ENCODE measurements at regions not wholly inside any gene's neighbourhood (a gene's known extent, or its start where the extent isn't known, plus 50 kb on each side); places are given as distances from the start of the nearest gene placed in this dataset.

- ChIA-PET POLR2A (no interaction called here), CTCF (no interaction called here)
- Histone ChIP-seq H3K4me2 (no peak overlapping the region), H3K4me3 (no peak overlapping the region), H3K9me3 (no peaks in the 10 kb centered on the region), H3K27ac (no peak overlapping the region), H3K4me1 (no peaks in the 10 kb centered on the region)
- TF ChIP-seq USF2 (IDR thresholded peaks at IDR 0.05) (no peak), RARB (CRISPR knock-in tag; IDR thresholded peaks at IDR 0.05) (no peak), ZNF302 (CRISPR knock-in tag; IDR thresholded peaks at IDR 0.05) (no peak), E2F6 (IDR thresholded peaks at IDR 0.05; ENCODE audit: borderline replicate concordance, low read depth) (no peak), JUNB (IDR thresholded peaks at IDR 0.05) (no peak), GATA3 (IDR thresholded peaks at IDR 0.05; ENCODE audit: borderline replicate concordance) (no peak), CTCF (IDR thresholded peaks at IDR 0.05) (no peak), REST (IDR thresholded peaks at IDR 0.05) (no peak), JUN (IDR thresholded peaks at IDR 0.05) (no peak), RAD21 (conservative IDR thresholded peaks at IDR 0.05 in 1 of 2, IDR thresholded peaks at IDR 0.05 in 1 of 2) (no peak), HDAC2 (IDR thresholded peaks at IDR 0.05) (no peak), ZSCAN20 (CRISPR knock-in tag; IDR thresholded peaks at IDR 0.05) (no peak), EHMT2 (IDR thresholded peaks at IDR 0.05; ENCODE audit: low read depth) (no peak), BCL3 (IDR thresholded peaks at IDR 0.05) (no peak), ATOH8 (CRISPR knock-in tag; IDR thresholded peaks at IDR 0.05; ENCODE audit: low read depth) (no peak), ZFP36 (IDR thresholded peaks at IDR 0.05; ENCODE audit: borderline replicate concordance, partially characterized antibody) (no peak), PBX3 (IDR thresholded peaks at IDR 0.05) (no peak), TFCP2L1 (CRISPR knock-in tag; IDR thresholded peaks at IDR 0.05) (no peak)
- DNase-seq (ENCODE audit: low read depth in 1 of 2, low spot score in 1 of 2) (no peak), ATAC-seq (no peak), FAIRE-seq (no peak)
- 2% methylated on average over 2 of the region's 2 CpGs for WGBS (ENCODE audit: missing lambda C conversion rate)
Observed at GRCh38 chr11:81942646-81943045, 791.0 kb downstream of the FAM181B start.
